CD4-positive, alpha-beta T cell (primary cell): ENCODE measurements at regions not wholly inside any gene's neighbourhood (a gene's known extent, or its start where the extent isn't known, plus 50 kb on each side); places are given as distances from the start of the nearest gene placed in this dataset.

Source experiments
- ATAC-seq: fragments of 200-7000 bp; cut with Tn5 transposase; one replicate; pipeline ENCODE4 v1.10.0; 2022; ENCODE audit warnings: mild to moderate bottlenecking; ENCODE audit not compliant: poor library complexity
- CTCF ChIA-PET: fragments of 350-600 bp; sonication (Branson Sonifier 250); formaldehyde crosslinking; loops from one replicate; lab custom pipeline; 2021; ENCODE audit warnings: antibody characterized with exemption, inconsistent platforms; lab: Charles Lee
- POLR2A ChIA-PET: fragments of 350-600 bp; sonication (Branson Sonifier 250); formaldehyde crosslinking; loops from one replicate; lab custom pipeline; 2021; ENCODE audit warnings: antibody characterized with exemption, inconsistent platforms; lab: Charles Lee
- DNase-seq, 14 experiments: peaks; one replicate each; pipeline ENCODE4 v3.0.0-alpha.2; 2013 to 2020; ENCODE audit warnings: mixed read lengths in 2 of 14
- H3K27ac ChIP-seq, 2 donors: one replicate each; pipeline versions ENCODE4 v1.5.1 to v1.7.0; 2013; ENCODE audit warnings: low read length in 2 of 2, low read depth in 1 of 2, mild to moderate bottlenecking in 1 of 2
- H3K27me3 ChIP-seq, 2 experiments: 1 replicate in 1 of 2; 2 replicates in 1 of 2; pipeline versions ENCODE4 v1.6.1 to v1.7.0; 2013; ENCODE audit warnings: low read length in 2 of 2, control low read depth in 1 of 2, mild to moderate bottlenecking in 1 of 2, moderate library complexity in 1 of 2; ENCODE audit not compliant: insufficient read depth in 2 of 2, control insufficient read depth in 1 of 2
- H3K36me3 ChIP-seq: one replicate; pipeline ENCODE4 v1.6.1; 2013; ENCODE audit warnings: low read length, control low read depth; ENCODE audit not compliant: insufficient read depth
- H3K4me1 ChIP-seq: one replicate; pipeline ENCODE4 v1.6.1; 2013; ENCODE audit warnings: low read length, control low read depth; ENCODE audit not compliant: insufficient read depth
- H3K4me3 ChIP-seq: one replicate; pipeline ENCODE4 v1.5.1; 2013; ENCODE audit warnings: mild to moderate bottlenecking, low read length, moderate library complexity
- H3K9me3 ChIP-seq, 2 experiments: 1 replicate in 1 of 2; 2 replicates in 1 of 2; pipeline versions ENCODE4 v1.6.1 to v1.7.0; 2013; ENCODE audit warnings: low read length in 2 of 2, mild to moderate bottlenecking in 2 of 2, control low read depth in 1 of 2, moderate library complexity in 1 of 2; ENCODE audit not compliant: control insufficient read depth in 1 of 2, insufficient read depth in 1 of 2
- H3K27ac Mint-ChIP-seq: one replicate; pipeline ENCODE4 v1.8.0; 2020; ENCODE audit warnings: mixed read lengths
- H3K27me3 Mint-ChIP-seq: one replicate; pipeline ENCODE4 v1.8.0; 2021; ENCODE audit warnings: mixed read lengths
- H3K36me3 Mint-ChIP-seq: one replicate; pipeline ENCODE4 v1.8.0; 2021; ENCODE audit warnings: low read depth, mixed read lengths
- H3K4me1 Mint-ChIP-seq: one replicate; pipeline ENCODE4 v1.8.0; 2021; ENCODE audit warnings: low read depth, mixed read lengths
- H3K4me3 Mint-ChIP-seq: one replicate; pipeline ENCODE4 v1.8.0; 2020; ENCODE audit warnings: mild to moderate bottlenecking, mixed read lengths
- H3K9me3 Mint-ChIP-seq: one replicate; pipeline ENCODE4 v1.8.0; 2020; ENCODE audit warnings: mixed read lengths
- CTCF ChIP-seq: fragments of 200-600 bp; IDR thresholded peaks from one replicate; pipeline ENCODE4 v1.8.0; 2022; ENCODE audit warnings: antibody characterized with exemption, mild to moderate bottlenecking
- intact Hi-C, 2 experiments: fragments of 100-400 bp; cut with DNase I in 1 of 2; cut with micrococcal nuclease in 1 of 2; formaldehyde crosslinking; loops; one replicate each; pipeline versions ENCODE4 v1.15.1 to v1.9.0; 2023 to 2025; cut with DNase I, micrococcal nuclease

GRCh38 chr6:113055061-113055460 lies 707.9 kb downstream of the RFPL4B start:
- Histone ChIP-seq H3K27me3 (no peaks in the 10 kb centered on the region), H3K36me3 (no peaks in the 10 kb centered on the region), H3K4me1 (no peaks in the 10 kb centered on the region), H3K27ac (no peak overlapping the region), H3K9me3 (peaks cover 0 to 5% of the 10 kb centered on the region in 2 experiments), H3K4me3 (no peak overlapping the region)
- intact Hi-C loops, result no loop called here
- Mint-ChIP-seq H3K36me3 (no peaks in the 10 kb centered on the region), H3K27me3 (no peaks in the 10 kb centered on the region), H3K27ac (no peak overlapping the region), H3K4me3 (no peak overlapping the region), H3K9me3 (peaks cover 4% of the 10 kb centered on the region), H3K4me1 (no peaks in the 10 kb centered on the region)
- CTCF ChIA-PET, result no interaction called here
- ATAC-seq (no peak), DNase-seq (no peak)
- POLR2A ChIA-PET, result no interaction called here
- no peak for TF ChIP-seq CTCF

- Mint-ChIP-seq H3K27ac (no peak overlapping the region), H3K36me3 (no peaks in the 10 kb centered on the region), H3K27me3 (no peaks in the 10 kb centered on the region), H3K4me3 (no peak overlapping the region), H3K4me1 (no peaks in the 10 kb centered on the region), H3K9me3 (peaks cover under 1% of the 10 kb centered on the region)
- Histone ChIP-seq H3K4me3 (no peak overlapping the region), H3K36me3 (no peaks in the 10 kb centered on the region), H3K27ac (no peak overlapping the region), H3K27me3 (no peaks in the 10 kb centered on the region), H3K4me1 (no peaks in the 10 kb centered on the region), H3K9me3 (peaks cover 0 to 5% of the 10 kb centered on the region in 2 experiments)
- ATAC-seq (no peak), DNase-seq (no peak)
- ChIA-PET CTCF (no interaction called here), POLR2A (no interaction called here)
- no peak for TF ChIP-seq CTCF
- intact Hi-C loops, result no loop called here
Observed at GRCh38 chr6:113055998-113056397, 708.9 kb downstream of the RFPL4B start.

GRCh38 chr6:113057567-113058053 lies 710.5 kb downstream of the RFPL4B start:
- H3K4me1 ChIP-seq, result no peaks in the 10 kb centered on the region
- H3K27ac ChIP-seq, result no peak overlapping the region
- DNase-seq, result no peak
- ATAC-seq, result no peak
- Mint-ChIP-seq H3K4me3 (no peak overlapping the region), H3K4me1 (no peaks in the 10 kb centered on the region), H3K9me3 (no peaks in the 10 kb centered on the region), H3K27ac (no peak overlapping the region), H3K27me3 (no peaks in the 10 kb centered on the region), H3K36me3 (no peaks in the 10 kb centered on the region)
- ChIA-PET POLR2A (no interaction called here), CTCF (no interaction called here)
- H3K27me3 ChIP-seq, result no peaks in the 10 kb centered on the region
- no peak for TF ChIP-seq CTCF
- H3K4me3 ChIP-seq, result no peak overlapping the region
- no peaks in the 10 kb centered on the region for H3K36me3 ChIP-seq
- intact Hi-C loops, result no loop called here
- H3K9me3 ChIP-seq, result peaks cover 0 to 5% of the 10 kb centered on the region in 2 experiments
